GM13976 (cell line): ENCODE measurements at regions not wholly inside any gene's neighbourhood (a gene's known extent, or its start where the extent isn't known, plus 50 kb on each side); places are given as distances from the start of the nearest gene placed in this dataset.

ENCODE experiments used
- DNase-seq: peaks from one replicate; pipeline ENCODE4 v3.0.0; 2012; ENCODE audit warnings: low spot score
- CTCF ChIP-seq: IDR thresholded peaks from 2 replicates; pipeline ENCODE4 v1.5.1; 2012; ENCODE audit warnings: borderline replicate concordance, mild to moderate bottlenecking; ENCODE audit not compliant: insufficient read depth; ENCODE audit errors: extremely low read depth, missing control alignments, control extremely low read depth
- in situ Hi-C: fragments of 300-500 bp; cut with MboI; formaldehyde crosslinking; loops from one replicate; pipeline ENCODE4 v1.12.0; 2022; ENCODE audit warnings: low sequenced_read_pairs, mixed read lengths, inconsistent platforms; ENCODE audit not compliant: unreplicated experiment

- no peak for TF ChIP-seq CTCF
Observed at GRCh38 chr4:141439223-141439622, 197.2 kb upstream of the IL15 start.

GRCh38 chr4:141447761-141448160 is 188.6 kb upstream of the IL15 start:
- in situ Hi-C loops: no loop called here
- no peak for TF ChIP-seq CTCF
- no peak for DNase-seq

More at GRCh38 chr4:141439223-141439622, 197.2 kb upstream of the IL15 start:
- DNase-seq: no peak
- in situ Hi-C loops: no loop called here

GRCh38 chr4:141448490-141448889 is 187.9 kb upstream of the IL15 start:
- no peak for TF ChIP-seq CTCF
- in situ Hi-C loops: no loop called here
- DNase-seq: no peak

- DNase-seq: no peak
- in situ Hi-C loops: no loop called here
- TF ChIP-seq CTCF: no peak
Observed at GRCh38 chr4:141449927-141450326, 186.5 kb upstream of the IL15 start.

GRCh38 chr4:141455651-141456050 is 180.7 kb upstream of the IL15 start:
- no peak for DNase-seq
- in situ Hi-C loops: no loop called here
- no peak for TF ChIP-seq CTCF

- in situ Hi-C loops: no loop called here
- no peak for TF ChIP-seq CTCF
- DNase-seq: no peak
Observed at GRCh38 chr4:141457653-141458052, 178.7 kb upstream of the IL15 start.

- in situ Hi-C loops: no loop called here
- no peak for TF ChIP-seq CTCF
Observed at GRCh38 chr4:141458501-141458900, 177.9 kb upstream of the IL15 start.

More at GRCh38 chr4:141458501-141458900, 177.9 kb upstream of the IL15 start:
- no peak for DNase-seq
